HepG2 (cell line): ENCODE measurements at regions not wholly inside any gene's neighbourhood (a gene's known extent, or its start where the extent isn't known, plus 50 kb on each side); places are given as distances from the start of the nearest gene placed in this dataset.

Experiments
- ASH2L ChIP-seq: fragments of 300-600, 200-600 bp; sonication (generic); IDR thresholded peaks from 2 replicates; pipeline ENCODE4 v1.7.0; 2017; ENCODE audit warnings: low read depth, mild to moderate bottlenecking, moderate library complexity, mixed read lengths, low read length; ENCODE audit not compliant: insufficient read length
- CBX5 ChIP-seq: sonication (generic); formaldehyde crosslinking; IDR thresholded peaks from 2 replicates; pipeline ENCODE4 v1.4.0; 2020; ENCODE audit warnings: missing genetic modification reagents, borderline replicate concordance
- NCOA5 ChIP-seq: sonication (generic); formaldehyde crosslinking; IDR thresholded peaks from 2 replicates; pipeline ENCODE4 v1.4.0; 2020; ENCODE audit warnings: missing genetic modification reagents
- NFYB ChIP-seq: sonication (generic); formaldehyde crosslinking; IDR thresholded peaks from 2 replicates; pipeline ENCODE4 v1.4.0; 2020; ENCODE audit warnings: missing genetic modification reagents
- NRL ChIP-seq: sonication (generic); formaldehyde crosslinking; IDR thresholded peaks from 2 replicates; pipeline ENCODE4 v1.5.0; 2020; ENCODE audit warnings: missing genetic modification reagents, mild to moderate bottlenecking, moderate library complexity, borderline replicate concordance
- ONECUT2 ChIP-seq: sonication (generic); formaldehyde crosslinking; IDR thresholded peaks from 2 replicates; pipeline ENCODE4 v1.4.0; 2020; ENCODE audit warnings: missing genetic modification reagents
- PRDM10 ChIP-seq: sonication (generic); formaldehyde crosslinking; IDR thresholded peaks from 2 replicates; pipeline ENCODE4 v1.4.0; 2020; ENCODE audit warnings: low read depth, missing genetic modification reagents
- RFXANK ChIP-seq: IDR thresholded peaks from 2 replicates; pipeline ENCODE4 v1.6.1; 2016
- TEAD2 ChIP-seq: sonication (generic); formaldehyde crosslinking; IDR thresholded peaks from 2 replicates; pipeline ENCODE4 v1.9.0; 2021; ENCODE audit warnings: missing genetic modification reagents
- ZBTB3 ChIP-seq: sonication (generic); formaldehyde crosslinking; IDR thresholded peaks from 2 replicates; pipeline ENCODE4 v1.4.0; 2020; ENCODE audit warnings: low read depth, mild to moderate bottlenecking, moderate library complexity, missing genetic modification reagents, borderline replicate concordance
- ZBTB8A ChIP-seq: sonication (generic); formaldehyde crosslinking; IDR thresholded peaks from 2 replicates; pipeline ENCODE4 v1.4.0; 2020; ENCODE audit warnings: mild to moderate bottlenecking, low read depth, missing genetic modification reagents, borderline replicate concordance
- ZGPAT ChIP-seq: IDR thresholded peaks from 2 replicates; pipeline ENCODE4 v1.6.1; 2016; ENCODE audit warnings: mild to moderate bottlenecking
- ZNF256 ChIP-seq: sonication (generic); formaldehyde crosslinking; conservative IDR thresholded peaks from 2 replicates; pipeline ENCODE4 v1.4.0; 2020; ENCODE audit warnings: missing genetic modification reagents
- ZNF513 ChIP-seq: sonication (generic); formaldehyde crosslinking; conservative IDR thresholded peaks from 2 replicates; pipeline ENCODE4 v1.5.0; 2020; ENCODE audit warnings: missing genetic modification reagents
- ZNF816 ChIP-seq: sonication (generic); formaldehyde crosslinking; IDR thresholded peaks from 2 replicates; pipeline ENCODE4 v1.8.0; 2022; ENCODE audit warnings: missing genetic modification reagents, mild to moderate bottlenecking, borderline replicate concordance
- TF ChIP-seq, protein P1 (sequence below): sonication (generic); formaldehyde crosslinking; IDR thresholded peaks from 2 replicates; pipeline ENCODE4 v1.9.0; 2022; ENCODE audit warnings: low read depth, missing genetic modification reagents
- TF ChIP-seq, protein P2 (sequence below), 2 experiments: fragments of 450-650 bp in 1 of 2; sonication (generic) in 1 of 2; formaldehyde crosslinking; IDR thresholded peaks; 2 replicates each; pipeline versions ENCODE4 v1.5.0 to v1.8.0; 2020 to 2022; ENCODE audit warnings: mild to moderate bottlenecking in 1 of 2, missing genetic modification reagents in 1 of 2

DNA sequence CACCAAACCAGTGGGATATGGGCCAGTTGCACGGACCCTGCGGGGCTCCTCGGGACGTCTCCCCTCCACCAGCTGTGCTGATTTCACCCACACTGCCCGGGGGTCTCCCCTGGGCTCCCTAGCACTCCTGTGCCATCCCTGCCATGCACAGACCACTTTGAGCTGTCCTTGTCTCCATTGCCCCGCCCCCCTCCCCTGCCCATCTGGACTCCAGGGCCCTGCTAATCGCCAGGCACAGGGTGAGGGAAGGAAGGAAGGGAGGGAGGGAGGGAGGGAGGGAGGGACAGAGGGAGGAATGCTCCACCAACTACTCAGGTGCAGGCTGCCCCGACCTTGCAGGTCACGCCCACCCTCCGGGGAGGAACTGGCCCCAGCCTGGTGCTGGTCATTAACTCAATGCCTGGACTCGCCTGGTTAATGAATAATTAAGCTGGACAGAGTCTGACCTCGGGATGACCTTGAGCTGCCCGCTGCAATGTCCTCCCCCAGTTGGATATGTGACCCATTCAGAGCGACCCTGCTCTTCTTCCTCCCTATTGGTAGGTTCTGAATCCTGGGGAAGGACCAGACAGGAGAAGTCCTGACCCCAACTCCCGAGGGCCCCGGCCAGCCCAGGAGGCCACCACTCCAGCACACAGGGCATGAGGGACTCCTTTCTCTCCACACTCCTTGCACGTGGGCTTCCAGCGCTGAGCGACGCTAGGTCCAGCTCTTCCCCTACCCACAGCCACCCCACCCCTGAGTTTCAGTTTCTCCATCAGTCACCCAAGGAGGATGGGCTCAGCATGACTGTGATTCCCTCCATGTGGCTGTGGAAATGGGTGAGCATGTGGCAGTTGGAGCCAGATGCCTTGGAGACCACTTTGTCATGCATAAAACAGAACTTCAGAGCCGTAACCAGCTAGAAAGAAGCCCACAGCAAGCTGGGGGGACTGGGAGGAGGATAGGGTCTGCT, 62.1 kb downstream of the C9orf50 start (continued):
- TF ChIP-seq, protein P1, sequence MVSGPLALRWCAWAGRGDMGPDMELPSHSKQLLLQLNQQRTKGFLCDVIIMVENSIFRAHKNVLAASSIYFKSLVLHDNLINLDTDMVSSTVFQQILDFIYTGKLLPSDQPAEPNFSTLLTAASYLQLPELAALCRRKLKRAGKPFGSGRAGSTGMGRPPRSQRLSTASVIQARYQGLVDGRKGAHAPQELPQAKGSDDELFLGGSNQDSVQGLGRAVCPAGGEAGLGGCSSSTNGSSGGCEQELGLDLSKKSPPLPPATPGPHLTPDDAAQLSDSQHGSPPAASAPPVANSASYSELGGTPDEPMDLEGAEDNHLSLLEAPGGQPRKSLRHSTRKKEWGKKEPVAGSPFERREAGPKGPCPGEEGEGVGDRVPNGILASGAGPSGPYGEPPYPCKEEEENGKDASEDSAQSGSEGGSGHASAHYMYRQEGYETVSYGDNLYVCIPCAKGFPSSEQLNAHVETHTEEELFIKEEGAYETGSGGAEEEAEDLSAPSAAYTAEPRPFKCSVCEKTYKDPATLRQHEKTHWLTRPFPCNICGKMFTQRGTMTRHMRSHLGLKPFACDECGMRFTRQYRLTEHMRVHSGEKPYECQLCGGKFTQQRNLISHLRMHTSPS (CRISPR knock-in tag): peak; percentile 47
- TF ChIP-seq ZBTB3 (peak; percentile 63; the same call in 1 of the 2 replicates), ZNF256 (CRISPR knock-in tag) (peak; percentile 97), NFYB (peak; percentile 69), ASH2L (no peak), ONECUT2 (CRISPR knock-in tag) (peak; percentile 82; the same call in 1 of the 2 replicates), ZNF513 (no peak), NCOA5 (peak; percentile 20; the same call in 1 of the 2 replicates), NRL (CRISPR knock-in tag) (peak; percentile 94), PRDM10 (peak; percentile 92), ZBTB8A (CRISPR knock-in tag) (peak; percentile 62; the same call in 1 of the 2 replicates), ZNF816 (peak; percentile 52; the same call in 1 of the 2 replicates), TEAD2 (CRISPR knock-in tag) (0 out of 2 replicates have a peak, but pooled peaks have one; percentile 86), RFXANK (CRISPR knock-in tag) (0 out of 2 replicates have a peak, but pooled peaks have one; percentile 46), ZGPAT (CRISPR knock-in tag) (peak; percentile 92), CBX5 (peak; percentile 95; the same call in 1 of the 2 replicates)
- TF ChIP-seq, protein P2, sequence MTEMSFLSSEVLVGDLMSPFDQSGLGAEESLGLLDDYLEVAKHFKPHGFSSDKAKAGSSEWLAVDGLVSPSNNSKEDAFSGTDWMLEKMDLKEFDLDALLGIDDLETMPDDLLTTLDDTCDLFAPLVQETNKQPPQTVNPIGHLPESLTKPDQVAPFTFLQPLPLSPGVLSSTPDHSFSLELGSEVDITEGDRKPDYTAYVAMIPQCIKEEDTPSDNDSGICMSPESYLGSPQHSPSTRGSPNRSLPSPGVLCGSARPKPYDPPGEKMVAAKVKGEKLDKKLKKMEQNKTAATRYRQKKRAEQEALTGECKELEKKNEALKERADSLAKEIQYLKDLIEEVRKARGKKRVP (CRISPR knock-in tag; IDR thresholded peaks at IDR 0.05): peak in 1 of 2 experiments; percentile 67; a peak in 2 of 4 replicates
